ENCODE measurements at regions not wholly inside any gene's neighbourhood (a gene's known extent, or its start where the extent isn't known, plus 50 kb on each side); places are given as distances from the start of the nearest gene placed in this dataset.
"Not testable (repeated sequence)": the region's sequence is repeated elsewhere in the genome, so short reads cannot be mapped to it uniquely, and the experiment has no call there.

DNA sequence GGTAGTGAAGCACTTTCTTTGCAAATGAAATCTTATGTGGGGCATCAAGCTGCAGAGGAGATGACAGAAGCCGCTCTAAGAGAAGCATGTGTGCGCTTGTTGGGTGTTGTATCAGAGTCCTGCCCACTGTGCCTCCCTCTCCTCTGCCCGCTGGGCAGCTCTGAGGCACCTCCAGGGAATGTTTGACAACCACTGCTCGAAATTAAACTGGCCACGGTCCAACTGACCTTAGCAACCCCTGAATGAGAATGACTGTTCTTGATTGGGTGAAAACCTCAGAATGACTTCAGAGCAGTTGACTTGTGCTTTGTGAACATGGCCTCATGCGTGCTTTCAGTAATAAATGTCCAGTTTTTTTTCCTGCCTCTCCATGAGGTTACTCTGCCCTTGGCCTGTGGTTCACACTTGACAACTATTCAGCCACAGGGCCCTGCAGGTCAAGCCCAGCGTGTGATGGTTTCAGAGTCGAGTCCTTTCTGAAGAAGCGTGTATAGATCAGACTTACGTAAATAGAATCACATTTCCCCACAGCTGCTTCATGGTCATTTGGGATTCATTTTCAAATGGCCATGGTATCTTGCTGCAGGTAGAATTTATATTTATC, 94.9 kb downstream of the SLC4A3 start:
- intact Hi-C loops (cut with DNase I, micrococcal nuclease): no loop called here
- ATAC-seq: no peak
- no peak for DNase-seq

GRCh38 chr2:219723311-219723710, 95.9 kb downstream of the SLC4A3 start:
- ATAC-seq (no peak), DNase-seq (no peak)
- intact Hi-C loops (cut with DNase I, micrococcal nuclease): no loop called here

GRCh38 chr2:219724628-219725027, 97.2 kb downstream of the SLC4A3 start:
- ATAC-seq (no peak), DNase-seq (no peak)
- intact Hi-C loops (cut with DNase I, micrococcal nuclease): no loop called here

GRCh38 chr2:219726916-219727315, 99.5 kb downstream of the SLC4A3 start:
- intact Hi-C loops (cut with DNase I, micrococcal nuclease): no loop called here
- DNase-seq (no peak), ATAC-seq (no peak)

GRCh38 chr2:219727771-219728429, 100.5 kb downstream of the SLC4A3 start:
- ATAC-seq: no peak

DNA sequence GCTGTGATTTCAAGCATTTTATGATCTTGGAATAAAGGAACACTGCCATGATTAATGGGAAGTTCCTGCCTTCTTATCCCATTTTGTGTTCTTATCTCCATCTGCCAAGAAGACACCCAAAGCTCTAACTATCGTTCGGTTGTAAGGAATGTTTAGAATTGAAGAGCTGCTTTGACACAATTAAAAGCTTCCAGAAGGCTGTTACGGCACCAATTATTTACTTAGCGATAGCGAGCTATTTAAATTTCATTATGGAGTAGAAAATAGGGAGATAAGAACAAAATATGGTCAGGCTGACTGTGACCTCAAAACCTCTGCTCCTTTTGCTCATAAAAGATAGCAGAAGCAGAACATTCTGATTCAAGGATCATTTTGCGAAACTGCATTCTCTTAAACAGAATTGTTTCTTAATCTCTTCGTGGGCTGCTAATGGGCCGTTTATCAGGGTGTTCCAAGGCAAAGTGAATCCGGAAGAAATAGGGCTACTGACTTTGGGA, 101.6 kb downstream of the SLC4A3 start:
- DNase-seq (no peak), ATAC-seq (no peak)
- intact Hi-C loops (cut with DNase I, micrococcal nuclease): no loop called here

More at GRCh38 chr2:219727771-219728429, 100.5 kb downstream of the SLC4A3 start:
- intact Hi-C loops (cut with DNase I, micrococcal nuclease): no loop called here
- DNase-seq: no peak

DNA sequence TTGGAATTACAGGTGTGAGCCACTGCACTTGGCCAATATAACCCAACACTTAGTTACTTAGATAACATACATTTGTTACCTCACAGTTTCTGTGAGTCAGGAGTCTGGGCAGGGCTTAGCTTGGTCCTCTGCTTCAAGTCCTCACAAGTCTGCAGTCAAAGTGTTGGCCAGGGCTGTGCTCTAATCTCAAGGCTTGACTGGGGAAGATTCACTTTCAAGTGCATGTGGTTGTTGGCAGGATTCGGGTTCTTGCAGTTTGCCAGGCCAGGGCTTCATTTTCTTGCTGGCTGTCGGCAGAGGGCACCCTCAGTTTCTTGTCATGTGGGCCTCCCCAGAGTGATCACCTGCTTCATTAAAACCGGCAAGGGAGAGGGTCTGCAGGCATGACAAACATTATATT, 103.7 kb downstream of the SLC4A3 start:
- no peak for DNase-seq
- ATAC-seq: no peak
- intact Hi-C loops (cut with DNase I, micrococcal nuclease): loop anchor here in 1 of 2 donors (10.0 kb wide), 1 partner anchor 1854 kb away; no protein-coding TSS in a partner anchor

- DNase-seq: no peak
- intact Hi-C loops (cut with DNase I, micrococcal nuclease): loop anchor here in 1 of 2 donors (10.0 kb wide), 1 partner anchor 1852 kb away; no protein-coding TSS in a partner anchor
- ATAC-seq: no peak
These were observed 105.7 kb downstream of the SLC4A3 start for GRCh38 chr2:219733106-219733505.

DNA sequence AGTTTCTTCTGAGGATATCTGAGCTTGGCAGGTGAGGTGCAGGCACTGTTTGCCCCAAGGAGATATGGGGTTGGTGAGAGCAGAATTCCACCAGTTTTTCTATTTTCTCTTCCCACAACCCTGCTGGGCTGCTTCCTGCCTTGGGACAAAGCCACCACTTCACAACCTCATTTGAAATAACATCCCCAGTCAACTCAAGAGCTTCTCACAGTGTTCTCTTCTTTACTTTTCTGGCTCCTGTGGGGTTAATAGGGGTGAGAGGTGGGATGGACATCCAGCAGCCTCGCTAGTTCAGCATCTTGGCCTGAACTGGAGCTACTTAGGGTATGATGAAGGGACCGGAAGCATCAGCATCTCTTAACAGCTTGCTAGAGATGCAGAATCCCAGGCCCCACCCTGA, 106.3 kb downstream of the SLC4A3 start:
- ATAC-seq: no peak
- intact Hi-C loops (cut with DNase I, micrococcal nuclease): loop anchor here in 1 of 2 donors (10.0 kb wide), 1 partner anchor 1851 kb away; no protein-coding TSS in a partner anchor
- no peak for DNase-seq

DNA sequence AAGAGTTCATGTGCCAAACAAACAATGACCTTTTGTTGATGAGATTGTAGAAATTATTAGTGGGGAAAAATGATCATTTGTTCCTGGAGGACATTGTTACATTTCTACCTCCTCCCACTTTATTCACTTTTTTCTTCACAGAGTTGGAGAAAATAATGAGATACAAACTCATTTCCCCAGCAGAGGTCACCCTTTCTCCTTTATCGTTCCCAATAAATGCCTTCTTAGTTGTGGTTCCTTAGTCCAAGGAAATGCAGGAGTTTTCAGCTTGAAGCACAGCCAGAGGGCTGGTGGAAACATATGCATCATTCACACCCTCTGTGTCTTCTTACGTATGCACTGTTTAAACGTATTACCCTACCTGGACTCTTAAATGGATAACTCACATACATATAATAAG, 108.8 kb downstream of the SLC4A3 start:
- DNase-seq: no peak
- intact Hi-C loops (cut with DNase I, micrococcal nuclease): loop anchor here in 1 of 2 donors (10.0 kb wide), 1 partner anchor 1849 kb away; no protein-coding TSS in a partner anchor
- ATAC-seq: peak; percentile 36

DNA sequence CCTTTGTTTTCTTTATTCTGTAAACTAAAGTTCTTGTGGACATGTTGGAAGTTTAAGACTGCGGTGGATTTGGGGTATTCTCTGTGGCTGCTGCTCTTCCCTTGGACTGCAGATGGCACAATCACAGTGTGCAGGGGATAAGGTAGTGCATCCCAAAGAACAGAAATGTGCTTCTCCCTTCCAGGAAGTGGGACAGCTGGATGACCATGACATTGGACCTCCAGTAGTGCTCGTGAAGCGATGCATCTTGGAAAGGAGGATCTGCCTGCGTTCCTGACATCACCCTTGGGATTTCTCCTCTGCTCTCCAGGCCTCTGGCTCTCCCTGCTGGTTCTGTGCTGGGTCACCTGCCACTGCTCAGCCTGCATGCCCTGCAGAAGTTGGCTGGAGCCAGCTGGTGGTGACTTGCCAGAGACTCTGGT, 109.9 kb downstream of the SLC4A3 start:
- intact Hi-C loops (cut with DNase I, micrococcal nuclease): loop anchor here in 1 of 2 donors (10.0 kb wide), 1 partner anchor 1848 kb away; no protein-coding TSS in a partner anchor
- ATAC-seq: no peak
- no peak for DNase-seq

DNA sequence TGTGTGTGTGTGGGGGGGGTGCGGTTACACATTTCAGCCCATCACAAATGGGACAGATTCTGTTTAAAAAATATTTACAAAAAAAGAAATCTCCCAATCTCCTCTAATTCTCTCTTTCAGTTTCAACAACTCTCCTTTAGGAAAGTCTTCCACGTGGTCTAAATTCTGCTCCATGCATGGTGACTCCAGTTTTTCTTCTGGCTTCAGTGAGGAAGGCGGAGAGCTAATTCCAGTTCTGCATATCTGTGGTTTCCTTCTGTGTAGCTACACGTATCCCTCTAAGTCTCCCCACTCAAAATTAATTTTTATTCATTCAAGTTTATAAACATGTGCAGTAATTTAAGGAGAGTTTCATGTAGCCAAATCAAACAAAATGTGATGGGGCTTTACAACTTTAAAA, 111.6 kb downstream of the SLC4A3 start:
- intact Hi-C loops (cut with DNase I, micrococcal nuclease): loop anchor here in 1 of 2 donors (10.0 kb wide), 1 partner anchor 1846 kb away; no protein-coding TSS in a partner anchor
- no peak for DNase-seq

DNA sequence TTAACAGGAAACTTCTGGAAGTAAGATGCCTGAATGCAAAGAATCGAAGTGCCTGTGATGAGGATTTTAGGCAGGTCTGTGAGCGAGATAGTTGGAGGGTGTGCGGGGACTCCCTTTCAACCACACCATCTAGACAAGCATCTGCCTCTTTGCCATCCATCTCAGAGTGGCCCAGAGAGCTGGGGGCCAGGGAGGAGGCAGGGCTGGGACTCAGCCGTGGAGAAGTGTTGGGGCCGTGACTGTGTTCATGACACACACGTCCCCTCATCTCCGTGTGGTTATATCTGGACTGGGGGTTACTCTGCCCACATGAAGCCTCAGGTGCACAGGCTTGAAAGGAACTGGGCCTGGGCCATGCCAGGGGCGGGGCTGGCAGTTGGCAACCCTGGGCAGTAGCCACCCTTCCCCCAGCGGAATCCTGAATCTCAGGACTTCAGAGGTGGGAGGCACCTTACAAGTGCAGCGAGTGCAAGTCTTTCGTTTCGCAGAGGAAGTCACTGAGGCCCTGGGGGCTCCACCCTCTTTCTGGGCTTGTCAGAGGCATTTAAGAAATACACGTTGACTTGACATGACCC, 112.5 kb downstream of the SLC4A3 start:
- ATAC-seq (no peak), DNase-seq (no peak)
- intact Hi-C loops (cut with DNase I, micrococcal nuclease): loop anchor here in 1 of 2 donors (10.0 kb wide), 1 partner anchor 1845 kb away; no protein-coding TSS in a partner anchor

More for the DNA sequence above, 111.6 kb downstream of the SLC4A3 start:
- ATAC-seq: no peak

GRCh38 chr2:219743548-219743947, 116.1 kb downstream of the SLC4A3 start:
- intact Hi-C loops (cut with DNase I, micrococcal nuclease): no loop called here
- no peak for ATAC-seq
- no peak for DNase-seq

DNA sequence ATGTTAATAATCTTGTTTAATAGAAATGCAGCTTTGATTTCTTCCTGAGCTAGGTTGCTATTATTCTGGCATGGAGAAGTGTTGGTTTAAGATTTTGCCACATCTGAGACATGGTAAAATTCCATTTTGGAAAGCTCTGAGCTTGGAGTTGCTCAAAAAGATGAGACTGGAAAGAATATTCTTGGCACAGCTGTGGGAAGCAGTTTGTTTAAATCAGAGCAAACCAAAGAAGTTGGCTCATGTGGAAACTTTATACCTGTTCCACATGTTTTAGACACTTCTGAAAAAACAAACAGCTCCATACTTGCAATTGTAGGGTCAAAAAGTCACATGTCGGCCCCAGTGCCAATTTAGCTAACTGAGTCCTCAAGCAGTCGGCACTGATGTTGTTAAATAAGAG, 116.6 kb downstream of the SLC4A3 start:
- no peak for ATAC-seq
- intact Hi-C loops (cut with DNase I, micrococcal nuclease): no loop called here

GRCh38 chr2:219744600-219744999, 117.2 kb downstream of the SLC4A3 start:
- no peak for ATAC-seq
- no peak for DNase-seq
- intact Hi-C loops (cut with DNase I, micrococcal nuclease): no loop called here

More for the DNA sequence above, 116.6 kb downstream of the SLC4A3 start:
- no peak for DNase-seq

GRCh38 chr2:219747637-219748036, 120.2 kb downstream of the SLC4A3 start:
- intact Hi-C loops (cut with DNase I, micrococcal nuclease): no loop called here
- no peak for DNase-seq
- ATAC-seq: no peak

- ATAC-seq (no peak), DNase-seq (no peak)
- intact Hi-C loops (cut with DNase I, micrococcal nuclease): no loop called here
These were observed 121.5 kb downstream of the SLC4A3 start for GRCh38 chr2:219748671-219749570.

DNA sequence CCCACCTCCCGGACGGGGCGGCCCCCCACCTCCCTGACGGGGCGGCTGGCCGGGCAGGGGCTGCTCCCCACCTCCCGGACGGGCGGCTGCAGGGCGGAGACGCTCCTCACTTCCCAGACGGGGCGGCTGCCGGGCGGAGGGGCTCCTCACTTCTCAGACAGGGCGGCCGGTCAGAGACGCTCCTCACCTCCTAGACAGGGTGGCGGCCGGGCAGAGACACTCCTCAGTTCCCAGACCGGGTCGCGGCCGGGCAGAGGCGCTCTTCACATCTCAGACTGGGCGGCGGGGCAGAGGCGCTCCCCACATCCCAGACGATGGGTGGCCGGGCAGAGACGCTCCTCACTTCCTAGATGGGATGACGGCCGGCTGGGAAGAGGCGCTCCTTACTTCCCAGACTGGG, 123.7 kb downstream of the SLC4A3 start:
- DNase-seq; intact Hi-C loops (cut with DNase I, micrococcal nuclease); ATAC-seq: not testable (repeated sequence)
